SK-N-SH (cell line): ENCODE measurements at regions not wholly inside any gene's neighbourhood (a gene's known extent, or its start where the extent isn't known, plus 50 kb on each side); places are given as distances from the start of the nearest gene placed in this dataset.

Source experiments
- EZH2phosphoT487 ChIP-seq: fragments of 200-600 bp; sonication (generic); IDR thresholded peaks from 2 replicates; pipeline ENCODE4 v1.6.1; 2017; ENCODE audit warnings: low read depth, mixed run types, mild to moderate bottlenecking, antibody characterized with exemption, moderate library complexity, borderline replicate concordance
- SIN3A ChIP-seq: IDR thresholded peaks from 2 replicates; pipeline ENCODE4 v1.6.1; 2012; ENCODE audit warnings: low read depth, mild to moderate bottlenecking, low read length, moderate library complexity, borderline replicate concordance

DNA sequence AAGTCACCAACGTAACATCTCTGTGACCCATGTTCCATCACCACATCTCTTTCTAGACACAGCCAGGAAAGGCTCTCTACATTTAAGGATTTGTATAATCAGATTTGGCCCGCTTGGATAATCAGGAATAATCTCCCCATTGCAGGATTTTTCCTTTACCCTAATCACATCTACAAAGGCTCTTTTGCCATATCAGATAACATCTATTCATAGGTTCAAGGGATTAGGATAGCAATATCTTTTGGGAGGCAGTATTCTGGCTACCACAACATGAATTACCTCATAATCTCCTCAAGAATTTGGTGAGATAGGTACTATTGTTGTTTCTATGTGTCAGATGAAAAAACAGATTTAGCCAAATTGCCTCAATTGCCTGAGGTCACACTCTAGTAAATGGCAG lies 142.8 kb upstream of the UBASH3B start:
- no peak for TF ChIP-seq EZH2phosphoT487
- no peak for TF ChIP-seq SIN3A
